NOMO-1 treated with DMSO at 0.1 percent for 48 hours (cell line): ENCODE measurements at regions not wholly inside any gene's neighbourhood (a gene's known extent, or its start where the extent isn't known, plus 50 kb on each side); places are given as distances from the start of the nearest gene placed in this dataset.

Experiments used
- DNase-seq: peaks from one replicate; lab custom pipeline; 2025; ENCODE audit not compliant: unreplicated experiment; lab: John Stamatoyannopoulos, UW

- DNase-seq = no peak
These were observed 159.1 kb upstream of the KCNK2 start for GRCh38 chr1:214923278-214923915.

DNA sequence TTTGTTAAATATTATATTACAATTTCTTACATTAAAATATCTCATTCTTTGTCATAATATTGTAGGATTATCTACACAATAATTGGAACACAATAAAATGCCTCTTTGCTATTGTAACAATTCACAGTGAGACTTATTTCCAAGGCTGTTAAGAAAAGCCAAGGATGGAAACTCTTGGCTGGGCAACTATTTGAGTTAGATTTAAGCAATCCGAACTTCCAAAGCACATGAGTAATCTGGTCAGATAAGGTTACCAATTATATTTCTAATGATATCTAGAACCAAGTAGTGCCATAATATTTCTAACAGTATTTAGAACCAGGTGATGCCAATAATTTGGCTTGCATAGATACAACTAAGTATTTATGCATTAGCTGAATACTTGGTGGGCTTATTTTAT lies 154.7 kb upstream of the KCNK2 start:
- no peak for DNase-seq

DNA sequence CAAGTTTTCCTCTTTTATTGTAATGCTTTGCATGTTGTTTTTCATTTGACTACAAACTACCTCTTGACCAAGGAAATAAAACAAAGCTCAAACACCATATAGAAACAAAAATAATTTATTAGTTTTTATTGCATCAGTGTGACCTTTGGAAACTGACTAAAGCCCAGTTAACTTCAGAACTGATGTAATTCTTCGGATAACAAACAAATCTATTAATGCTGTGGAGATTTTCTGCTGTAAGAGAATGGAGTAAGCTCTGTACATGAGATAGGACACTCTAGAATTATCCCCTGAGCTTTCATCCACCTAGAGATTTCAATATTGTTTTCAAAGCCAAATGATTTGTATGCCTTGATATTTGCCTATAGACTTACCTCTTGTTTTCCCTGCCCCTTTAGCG lies 154.0 kb upstream of the KCNK2 start:
- no peak for DNase-seq

- no peak for DNase-seq
These were observed 149.2 kb upstream of the KCNK2 start for GRCh38 chr1:214933375-214933774.

DNA sequence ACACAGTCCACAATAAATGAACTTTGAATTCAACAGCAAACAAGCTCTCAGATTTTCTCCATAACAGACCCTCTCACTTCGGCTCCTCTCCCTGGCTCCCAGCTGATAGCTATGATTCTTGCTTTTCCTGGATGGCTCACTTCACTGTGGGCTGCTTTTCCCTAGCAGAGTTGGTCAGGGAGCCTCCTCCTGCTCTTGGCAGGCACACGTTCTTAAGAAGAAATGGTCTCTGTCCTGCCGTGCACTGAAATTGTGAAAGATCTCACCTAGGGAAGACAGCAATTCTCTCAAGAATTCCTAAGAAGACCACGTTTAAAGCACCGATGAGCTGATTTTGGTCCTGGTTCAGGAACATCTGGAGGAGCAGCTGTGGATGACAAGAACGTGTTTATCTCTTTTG lies 148.5 kb upstream of the KCNK2 start:
- DNase-seq = no peak

- DNase-seq = no peak
These were observed 147.3 kb upstream of the KCNK2 start for GRCh38 chr1:214935258-214935657.

DNA sequence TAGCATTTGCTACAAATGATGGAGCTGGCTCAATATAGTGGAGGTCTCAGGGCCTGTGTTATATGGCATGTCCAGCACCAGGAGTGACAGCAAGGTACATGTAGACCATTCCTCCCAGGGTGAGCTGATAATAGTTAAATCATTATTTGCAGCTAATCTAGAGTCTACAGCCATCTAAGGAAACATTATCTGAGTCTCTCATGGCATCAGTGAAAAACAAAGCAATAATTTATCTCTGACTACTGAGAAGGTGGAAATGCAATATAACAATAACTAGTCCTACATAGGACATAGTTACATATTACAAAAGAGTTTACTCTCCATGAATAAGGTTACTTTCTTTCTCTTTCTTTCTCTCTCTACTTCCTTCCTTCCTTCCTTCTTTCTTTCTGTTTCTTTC lies 143.4 kb upstream of the KCNK2 start:
- no peak for DNase-seq

- DNase-seq = no peak
These were observed 141.5 kb upstream of the KCNK2 start for GRCh38 chr1:214941061-214941460.

- no peak for DNase-seq
These were observed 139.5 kb upstream of the KCNK2 start for GRCh38 chr1:214943054-214943453.

- DNase-seq = no peak
These were observed 135.9 kb upstream of the KCNK2 start for GRCh38 chr1:214946615-214947014.

DNA sequence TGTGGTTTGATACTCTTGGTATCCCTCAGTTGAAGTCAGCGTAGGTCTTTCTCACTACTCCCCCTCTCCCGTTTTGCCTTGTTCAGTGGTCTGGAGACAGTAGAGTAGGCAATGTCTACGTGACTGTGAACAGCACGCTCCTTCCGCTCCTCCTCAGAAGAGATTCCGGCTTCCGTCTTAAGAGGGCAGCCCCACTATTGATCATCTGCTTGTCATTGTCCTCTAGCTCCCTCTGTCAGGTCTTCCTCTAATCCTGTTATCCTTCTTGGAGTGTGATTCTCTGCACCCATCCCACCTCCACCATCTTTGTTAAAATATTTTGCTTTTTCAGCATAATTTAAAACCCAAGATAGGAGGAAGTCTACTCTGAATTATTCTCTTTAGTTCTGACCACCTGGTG lies 129.9 kb upstream of the KCNK2 start:
- DNase-seq = no peak

DNA sequence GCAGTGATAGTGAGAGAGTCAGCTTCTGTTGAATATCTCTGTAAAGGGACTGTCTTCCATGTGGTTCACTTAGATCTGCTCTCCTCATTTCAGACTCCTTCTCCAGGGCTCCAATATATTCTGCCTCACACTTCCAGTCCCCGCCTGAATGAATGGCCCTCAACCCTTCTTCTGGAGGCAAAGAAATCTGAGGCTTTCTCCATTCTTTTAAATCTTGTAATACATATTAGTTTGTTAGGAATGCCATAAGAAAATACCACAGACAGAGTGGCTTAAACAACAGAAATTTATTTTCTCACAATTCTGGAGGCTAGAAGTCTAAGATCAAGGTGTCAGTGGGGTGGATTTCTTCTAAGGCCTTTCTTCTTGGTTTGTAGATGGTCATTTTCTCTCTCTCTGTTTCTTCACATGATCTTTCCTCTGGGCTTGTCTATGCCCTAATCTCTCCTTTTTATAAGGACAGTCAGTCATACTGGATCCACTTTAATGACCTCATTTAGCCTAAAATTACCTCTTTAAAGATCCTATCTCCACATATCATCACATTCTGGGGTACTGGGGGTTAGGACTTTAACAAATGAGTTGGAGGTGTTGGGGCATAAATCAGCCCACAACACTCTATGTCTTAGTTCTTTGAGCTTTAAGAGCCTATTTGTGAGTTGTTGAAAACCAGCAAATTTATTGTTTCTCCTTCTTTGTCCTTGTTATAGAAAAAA lies 128.5 kb upstream of the KCNK2 start:
- DNase-seq = no peak

DNA sequence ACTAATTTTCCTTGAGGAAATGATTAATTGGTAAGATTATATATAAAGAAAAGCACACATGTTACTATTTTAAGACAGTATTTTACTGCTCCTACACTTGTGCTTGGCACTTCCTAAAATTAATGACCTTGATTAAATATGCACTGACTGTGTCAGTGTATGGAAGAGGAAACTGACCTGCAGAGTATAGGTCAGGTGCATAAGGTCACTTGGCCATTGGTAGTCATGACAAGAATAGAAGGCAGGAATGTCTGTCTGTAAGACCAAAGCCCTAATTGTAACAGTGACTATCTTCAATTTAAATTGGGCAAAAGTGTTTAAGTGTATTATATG lies 128.0 kb upstream of the KCNK2 start:
- DNase-seq = no peak

- DNase-seq = peak; percentile 58
These were observed 125.0 kb upstream of the KCNK2 start for GRCh38 chr1:214957330-214958137.

- DNase-seq = no peak
These were observed 124.1 kb upstream of the KCNK2 start for GRCh38 chr1:214958486-214958885.

DNA sequence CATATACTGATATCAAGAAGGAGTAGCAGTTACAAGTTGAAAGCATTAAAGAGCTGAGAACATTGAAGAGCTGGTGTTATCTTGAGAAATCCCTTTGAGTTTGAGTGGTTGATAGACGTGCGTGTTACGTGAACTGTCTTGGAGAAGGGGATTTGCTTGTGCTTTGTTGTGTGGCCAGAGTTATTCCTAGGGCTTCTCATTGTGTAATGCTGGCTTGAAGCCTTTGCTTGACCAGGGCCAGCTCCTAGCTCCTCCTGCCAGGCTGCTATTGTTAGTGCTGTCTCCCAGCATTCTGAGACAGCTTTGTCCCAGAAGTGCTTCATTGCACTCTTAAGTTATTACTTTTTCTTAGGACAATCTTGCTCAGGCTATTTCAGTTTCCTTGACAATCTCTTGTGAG lies 116.2 kb upstream of the KCNK2 start:
- DNase-seq = no peak

DNA sequence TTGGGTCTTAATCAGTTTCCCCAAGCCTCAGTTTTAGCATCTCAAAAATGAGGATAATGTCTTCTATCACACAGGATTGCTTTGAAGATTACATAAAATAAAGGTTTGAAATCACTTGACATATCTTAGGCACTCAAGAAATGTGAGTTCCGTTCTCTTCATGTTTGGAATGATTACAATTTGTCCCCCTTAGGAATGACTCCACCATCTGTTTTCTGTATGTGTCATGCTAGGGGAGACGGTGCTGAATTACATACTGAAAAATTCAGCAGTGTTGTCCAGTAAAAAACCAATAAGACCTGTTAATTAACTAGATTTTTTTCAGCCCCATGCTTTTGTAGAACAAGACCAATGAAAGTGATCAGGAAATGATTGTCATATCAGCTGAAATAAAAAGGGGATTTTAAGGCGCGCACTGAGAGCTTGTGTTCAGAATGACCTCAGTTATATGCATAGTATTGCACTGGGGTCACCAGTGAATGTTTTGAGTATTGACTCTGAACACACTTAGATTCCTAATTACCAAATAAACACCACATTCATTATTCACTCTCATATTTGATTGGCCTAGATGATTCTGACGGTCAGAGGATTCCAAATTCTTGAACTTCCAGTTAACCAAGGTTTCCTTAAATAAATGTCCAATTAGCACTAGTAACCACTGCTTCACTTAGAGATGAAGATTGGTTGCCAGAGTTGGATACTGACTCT lies 114.5 kb upstream of the KCNK2 start:
- no peak for DNase-seq

DNA sequence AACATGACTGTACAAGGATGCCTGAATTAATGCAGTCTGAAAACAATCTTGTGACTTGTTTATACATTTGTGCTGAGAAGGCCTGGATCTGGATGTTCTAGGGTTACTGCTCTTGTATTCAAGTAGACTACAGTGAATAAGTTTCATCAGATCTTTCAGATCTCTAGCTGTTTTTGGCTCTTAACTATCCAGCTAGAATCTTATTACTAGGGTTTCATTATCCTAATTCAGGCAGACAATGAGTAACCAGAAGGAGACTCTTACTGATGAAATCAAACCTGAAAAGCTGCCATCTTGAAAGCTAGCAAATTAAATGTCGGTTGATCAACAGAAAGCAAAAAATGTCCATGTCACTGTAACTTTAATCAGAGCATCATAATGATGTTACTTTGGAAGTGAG lies 112.5 kb upstream of the KCNK2 start:
- DNase-seq = no peak

GRCh38 chr1:214971071-214971470 lies 111.5 kb upstream of the KCNK2 start:
- no peak for DNase-seq

DNA sequence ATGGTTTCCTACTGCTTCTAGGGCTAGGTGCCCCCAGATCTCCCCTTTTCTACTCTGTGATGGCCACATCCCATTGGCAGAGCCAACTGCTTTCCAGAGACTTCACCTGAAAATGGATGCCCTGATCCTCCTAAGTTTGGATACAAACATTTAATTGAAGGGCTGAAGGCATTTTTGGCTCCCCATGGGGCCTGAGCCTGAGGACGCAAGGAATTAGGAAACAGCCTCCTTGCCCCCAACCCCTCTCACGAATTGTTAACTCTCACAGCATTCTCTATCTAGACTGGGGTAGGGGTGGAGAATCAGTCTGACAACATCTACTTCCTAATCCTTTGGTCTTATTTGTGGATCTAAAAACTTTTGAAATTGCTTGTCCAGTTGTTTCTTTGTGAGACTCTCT lies 108.5 kb upstream of the KCNK2 start:
- no peak for DNase-seq

DNA sequence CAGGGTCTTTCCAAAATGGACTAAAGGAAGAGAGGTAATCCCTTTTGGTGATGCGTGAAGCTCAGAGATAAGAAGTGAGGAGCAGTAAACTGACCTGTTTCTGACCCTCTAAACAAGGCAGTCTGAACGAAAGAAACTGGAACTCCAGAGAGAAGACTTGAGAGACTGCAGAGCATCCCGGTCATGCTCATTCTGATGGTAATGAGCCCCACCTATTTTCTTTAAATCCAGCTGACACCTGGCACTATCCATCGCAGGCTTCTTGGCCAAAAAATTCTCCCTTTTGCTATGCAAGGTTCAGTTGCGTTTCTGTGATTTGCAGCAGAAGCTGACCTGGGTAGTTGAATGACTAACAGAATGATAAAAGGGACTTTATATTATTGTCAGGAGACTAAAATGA lies 105.9 kb upstream of the KCNK2 start:
- no peak for DNase-seq

GRCh38 chr1:214977110-214977509 lies 105.4 kb upstream of the KCNK2 start:
- DNase-seq = no peak
